Liver (tissue), 8 donors: ENCODE measurements at regions not wholly inside any gene's neighbourhood (a gene's known extent, or its start where the extent isn't known, plus 50 kb on each side); places are given as distances from the start of the nearest gene placed in this dataset.

Experiments used
- DNase-seq: peaks from one replicate; pipeline ENCODE4 v3.0.0-alpha.2; 2017; ENCODE audit warnings: low spot score
- H3K27ac ChIP-seq, 2 donors: one replicate each; pipeline ENCODE4 v1.7.0; 2013; ENCODE audit warnings: inconsistent platforms in 2 of 2, low read length in 2 of 2, control low read depth in 1 of 2, low read depth in 1 of 2, mild to moderate bottlenecking in 1 of 2
- H3K27me3 ChIP-seq, 4 donors: one replicate each; pipeline versions ENCODE4 v1.6.1 to v1.7.0; 2013; ENCODE audit warnings: low read length in 3 of 4, inconsistent platforms in 1 of 4, mild to moderate bottlenecking in 1 of 4, moderate library complexity in 1 of 4; ENCODE audit not compliant: control insufficient read depth in 4 of 4, insufficient read depth in 4 of 4
- H3K36me3 ChIP-seq, 4 donors: one replicate each; pipeline versions ENCODE4 v1.6.1 to v1.7.0; 2013; ENCODE audit warnings: low read length in 3 of 4, mild to moderate bottlenecking in 3 of 4, low read depth in 1 of 4, moderate library complexity in 1 of 4; ENCODE audit not compliant: control insufficient read depth in 4 of 4, insufficient read depth in 3 of 4
- H3K4me1 ChIP-seq, 4 donors: one replicate each; pipeline versions ENCODE4 v1.6.1 to v1.7.0; 2013; ENCODE audit warnings: low read length in 3 of 4, mild to moderate bottlenecking in 3 of 4, moderate library complexity in 1 of 4; ENCODE audit not compliant: control insufficient read depth in 4 of 4, insufficient read depth in 4 of 4
- H3K4me3 ChIP-seq, 3 donors: one replicate each; pipeline versions ENCODE4 v1.6.1 to v1.7.0; 2013; ENCODE audit warnings: low read length in 3 of 3, control low read depth in 1 of 3, low read depth in 1 of 3, mild to moderate bottlenecking in 1 of 3
- H3K9ac ChIP-seq, 2 donors: one replicate each; pipeline ENCODE4 v1.7.0; 2013; ENCODE audit warnings: low read length in 2 of 2, mild to moderate bottlenecking in 2 of 2, moderate library complexity in 2 of 2, control low read depth in 1 of 2, low read depth in 1 of 2
- H3K9me3 ChIP-seq, 4 donors: one replicate each; pipeline versions ENCODE4 v1.6.1 to v1.7.0; 2013; ENCODE audit warnings: low read length in 3 of 4; ENCODE audit not compliant: control insufficient read depth in 4 of 4
- ATF3 ChIP-seq: IDR thresholded peaks from 2 replicates; pipeline ENCODE4 v1.6.1; 2016; ENCODE audit warnings: antibody characterized with exemption
- CTCF ChIP-seq: fragments of 150-350 bp; IDR thresholded peaks from 2 replicates; pipeline ENCODE4 v1.5.1; 2017; ENCODE audit warnings: improper control_type of control experiment, low read depth, low read length; ENCODE audit not compliant: missing input control
- EGR1 ChIP-seq, 2 donors: IDR thresholded peaks; 2 replicates each; pipeline ENCODE4 v1.6.1; 2016 to 2018; ENCODE audit warnings: antibody characterized with exemption in 2 of 2, low read depth in 2 of 2
- FOXA2 ChIP-seq: IDR thresholded peaks from 2 replicates; pipeline ENCODE4 v1.6.1; 2016; ENCODE audit warnings: antibody characterized with exemption
- GABPA ChIP-seq, 2 donors: IDR thresholded peaks in 1 of 2; conservative IDR thresholded peaks in 1 of 2; 2 replicates each; pipeline ENCODE4 v1.6.1; 2016; ENCODE audit warnings: antibody characterized with exemption in 2 of 2, mild to moderate bottlenecking in 1 of 2, moderate library complexity in 1 of 2
- HNF4G ChIP-seq: IDR thresholded peaks from 2 replicates; pipeline ENCODE4 v1.6.1; 2016; ENCODE audit warnings: antibody characterized with exemption
- JUND ChIP-seq, 2 donors: IDR thresholded peaks; 2 replicates each; pipeline ENCODE4 v1.6.1; 2016; ENCODE audit warnings: antibody characterized with exemption in 2 of 2
- MAX ChIP-seq: IDR thresholded peaks from 2 replicates; pipeline ENCODE4 v1.6.1; 2016; ENCODE audit warnings: antibody characterized with exemption
- NR2F2 ChIP-seq: IDR thresholded peaks from 2 replicates; pipeline ENCODE4 v1.6.1; 2016; ENCODE audit warnings: antibody characterized with exemption
- RAD21 ChIP-seq, 2 donors: IDR thresholded peaks; 2 replicates each; pipeline ENCODE4 v1.6.1; 2016; ENCODE audit warnings: antibody characterized with exemption in 2 of 2, mild to moderate bottlenecking in 2 of 2
- REST ChIP-seq: IDR thresholded peaks from 2 replicates; pipeline ENCODE4 v1.6.1; 2016; ENCODE audit warnings: antibody characterized with exemption, mild to moderate bottlenecking
- RXRA ChIP-seq, 2 donors: IDR thresholded peaks; 2 replicates each; pipeline ENCODE4 v1.6.1; 2017 to 2018; ENCODE audit warnings: antibody characterized with exemption in 2 of 2, mild to moderate bottlenecking in 1 of 2
- SP1 ChIP-seq: IDR thresholded peaks from 2 replicates; pipeline ENCODE4 v1.6.1; 2018; ENCODE audit warnings: antibody characterized with exemption, mild to moderate bottlenecking
- TAF1 ChIP-seq: conservative IDR thresholded peaks from 2 replicates; pipeline ENCODE4 v1.6.1; 2016; ENCODE audit warnings: antibody characterized with exemption, mild to moderate bottlenecking
- YY1 ChIP-seq: IDR thresholded peaks from 2 replicates; pipeline ENCODE4 v1.6.1; 2016; ENCODE audit warnings: antibody characterized with exemption, mild to moderate bottlenecking
- ZBTB33 ChIP-seq: IDR thresholded peaks from 2 replicates; pipeline ENCODE4 v1.6.1; 2016; ENCODE audit warnings: antibody characterized with exemption
- WGBS: extraction: QIAGEN DNeasy Blood & Tissue Kit; methylation state at CpG from one replicate; pipeline ENCODE4 v1.1.7; 2013; 5-methylcytosine and 5-hydroxymethylcytosine counted together
- donor health status: healthy.
- donor health status: healthy.
- donor health status: healthy.
- donor health status: healthy.
- donor health status: healthy.

- Histone ChIP-seq H3K4me3 (no peak overlapping the region), H3K4me1 (no peaks in the 10 kb centered on the region), H3K9me3 (no peaks in the 10 kb centered on the region), H3K36me3 (no peaks in the 10 kb centered on the region), H3K9ac (no peak overlapping the region), H3K27ac (no peak overlapping the region), H3K27me3 (no peaks in the 10 kb centered on the region)
- TF ChIP-seq NR2F2 (no peak), JUND (IDR thresholded peaks at IDR 0.05) (no peak), RXRA (IDR thresholded peaks at IDR 0.05) (no peak), MAX (no peak), HNF4G (no peak), GABPA (IDR thresholded peaks at IDR 0.05 in 1 of 2, conservative IDR thresholded peaks at IDR 0.05 in 1 of 2) (no peak), ZBTB33 (no peak), SP1 (no peak)
- 56% methylated on average over 3 of the region's 3 CpGs for WGBS
- DNase-seq, result no peak
Observed at GRCh38 chr15:85847031-85847430, 52.3 kb upstream of the KLHL25 start.

- Histone ChIP-seq H3K4me3 (no peak overlapping the region), H3K9ac (no peak overlapping the region), H3K27ac (no peak overlapping the region), H3K36me3 (no peaks in the 10 kb centered on the region), H3K9me3 (no peaks in the 10 kb centered on the region), H3K27me3 (no peaks in the 10 kb centered on the region), H3K4me1 (no peaks in the 10 kb centered on the region)
- DNase-seq, result no peak
- TF ChIP-seq ATF3, result no peak
- no peak for TF ChIP-seq NR2F2
- no peak for TF ChIP-seq EGR1 (IDR thresholded peaks at IDR 0.05; ENCODE audit: low read depth in 2 of 2)
- TF ChIP-seq RXRA (IDR thresholded peaks at IDR 0.05), result no peak
- TF ChIP-seq TAF1, result no peak
- TF ChIP-seq JUND (IDR thresholded peaks at IDR 0.05), result no peak
- no peak for TF ChIP-seq ZBTB33
- 88% methylated on average over 11 of the region's 11 CpGs for WGBS
Observed at GRCh38 chr15:85849946-85850345, 55.2 kb upstream of the KLHL25 start.

- Histone ChIP-seq H3K27ac (no peak overlapping the region), H3K36me3 (no peaks in the 10 kb centered on the region), H3K4me1 (no peaks in the 10 kb centered on the region), H3K9ac (no peak overlapping the region), H3K27me3 (no peaks in the 10 kb centered on the region), H3K4me3 (no peak overlapping the region), H3K9me3 (no peaks in the 10 kb centered on the region)
- 75% methylated on average over 3 of the region's 3 CpGs for WGBS
- DNase-seq, result no peak
- TF ChIP-seq CTCF (no peak), ZBTB33 (no peak), TAF1 (no peak), SP1 (no peak), HNF4G (no peak), YY1 (no peak), REST (no peak), JUND (IDR thresholded peaks at IDR 0.05) (no peak), RAD21 (IDR thresholded peaks at IDR 0.05) (no peak), FOXA2 (no peak), RXRA (IDR thresholded peaks at IDR 0.05) (no peak), NR2F2 (no peak)
Observed at GRCh38 chr15:85852969-85853368, 58.2 kb upstream of the KLHL25 start.
